C4-2B (cell line): ENCODE measurements at regions not wholly inside any gene's neighbourhood (a gene's known extent, or its start where the extent isn't known, plus 50 kb on each side); places are given as distances from the start of the nearest gene placed in this dataset.

Experiments used
- ZFX ChIP-seq: fragments of 450-650 bp; IDR thresholded peaks from 2 replicates; pipeline ENCODE4 v1.6.1; 2017
- TF ChIP-seq, protein P1 (sequence below): fragments of 450-650 bp; conservative IDR thresholded peaks from 2 replicates; pipeline ENCODE4 v1.5.1; 2017; ENCODE audit warnings: mild to moderate bottlenecking

DNA sequence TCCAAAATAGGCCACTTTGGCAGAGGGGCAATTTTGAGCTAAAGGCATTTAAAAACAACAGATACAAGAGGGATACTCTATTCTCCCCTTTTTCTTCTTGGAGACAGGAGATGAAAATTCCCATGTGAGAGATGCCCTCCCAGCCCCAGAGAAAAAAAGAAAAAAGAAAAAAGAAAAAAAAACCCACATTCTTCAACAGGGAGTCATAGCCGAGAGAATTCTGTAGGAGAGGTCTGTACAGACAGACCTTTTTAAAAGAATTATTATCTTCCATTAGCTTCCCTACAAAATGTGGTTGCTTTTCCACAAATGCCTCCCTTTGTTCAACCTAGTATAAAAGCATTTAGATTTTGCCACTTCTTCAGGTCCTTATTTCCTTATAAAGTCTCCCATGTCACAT lies 89.9 kb downstream of the SPCS3 start:
- TF ChIP-seq, protein P1, sequence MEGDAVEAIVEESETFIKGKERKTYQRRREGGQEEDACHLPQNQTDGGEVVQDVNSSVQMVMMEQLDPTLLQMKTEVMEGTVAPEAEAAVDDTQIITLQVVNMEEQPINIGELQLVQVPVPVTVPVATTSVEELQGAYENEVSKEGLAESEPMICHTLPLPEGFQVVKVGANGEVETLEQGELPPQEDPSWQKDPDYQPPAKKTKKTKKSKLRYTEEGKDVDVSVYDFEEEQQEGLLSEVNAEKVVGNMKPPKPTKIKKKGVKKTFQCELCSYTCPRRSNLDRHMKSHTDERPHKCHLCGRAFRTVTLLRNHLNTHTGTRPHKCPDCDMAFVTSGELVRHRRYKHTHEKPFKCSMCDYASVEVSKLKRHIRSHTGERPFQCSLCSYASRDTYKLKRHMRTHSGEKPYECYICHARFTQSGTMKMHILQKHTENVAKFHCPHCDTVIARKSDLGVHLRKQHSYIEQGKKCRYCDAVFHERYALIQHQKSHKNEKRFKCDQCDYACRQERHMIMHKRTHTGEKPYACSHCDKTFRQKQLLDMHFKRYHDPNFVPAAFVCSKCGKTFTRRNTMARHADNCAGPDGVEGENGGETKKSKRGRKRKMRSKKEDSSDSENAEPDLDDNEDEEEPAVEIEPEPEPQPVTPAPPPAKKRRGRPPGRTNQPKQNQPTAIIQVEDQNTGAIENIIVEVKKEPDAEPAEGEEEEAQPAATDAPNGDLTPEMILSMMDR = no peak
- TF ChIP-seq ZFX = no peak
